ENCODE measurements at regions not wholly inside any gene's neighbourhood (a gene's known extent, or its start where the extent isn't known, plus 50 kb on each side); places are given as distances from the start of the nearest gene placed in this dataset.

DNA sequence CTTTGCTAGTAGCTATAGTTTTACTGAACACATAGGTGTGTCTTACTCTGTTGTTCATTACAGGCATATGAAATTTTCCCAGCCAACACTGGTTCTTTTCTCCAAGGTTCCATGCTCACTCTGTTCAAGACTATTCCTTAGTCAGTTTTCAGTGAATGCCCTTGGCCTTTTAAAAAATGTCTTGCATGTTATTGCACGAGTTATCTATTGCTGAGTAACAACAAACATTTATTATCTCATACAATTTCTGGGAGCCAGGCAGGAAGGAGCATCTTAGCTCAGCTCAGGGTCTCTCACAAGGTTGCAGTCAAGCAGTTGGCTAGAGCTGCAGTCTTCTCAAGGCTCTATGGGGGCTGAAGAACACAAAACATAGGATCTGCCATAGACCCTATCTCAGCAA is 223.5 kb downstream of the BTG1 start:
- no peak for DNase-seq (ENCODE audit: low spot score)

- DNase-seq (ENCODE audit: low spot score) = no peak
These were observed 224.1 kb downstream of the BTG1 start for GRCh38 chr12:91921555-91921954.

DNA sequence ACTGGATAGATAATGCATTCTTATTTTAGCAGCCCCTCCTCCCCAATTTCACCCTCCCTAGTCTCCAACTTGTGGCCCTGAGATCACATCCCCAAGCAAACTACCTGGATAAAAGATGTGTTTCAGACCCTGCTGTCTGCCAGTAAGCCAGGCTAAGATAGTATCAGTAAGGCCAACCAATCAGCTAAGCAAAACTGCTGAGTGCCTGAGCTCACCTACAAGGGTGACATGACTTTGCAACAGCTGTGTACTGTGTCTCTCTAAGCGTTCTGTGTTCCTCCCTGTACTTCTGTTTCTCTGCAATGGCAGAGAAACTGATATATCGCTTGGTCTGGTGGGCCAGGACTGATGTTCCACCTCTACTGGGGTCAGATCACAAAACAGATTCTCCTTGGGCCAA is 224.9 kb downstream of the BTG1 start:
- DNase-seq (ENCODE audit: low spot score) = no peak

GRCh38 chr12:91920276-91920675 is 225.4 kb downstream of the BTG1 start:
- no peak for DNase-seq (ENCODE audit: low spot score)

DNA sequence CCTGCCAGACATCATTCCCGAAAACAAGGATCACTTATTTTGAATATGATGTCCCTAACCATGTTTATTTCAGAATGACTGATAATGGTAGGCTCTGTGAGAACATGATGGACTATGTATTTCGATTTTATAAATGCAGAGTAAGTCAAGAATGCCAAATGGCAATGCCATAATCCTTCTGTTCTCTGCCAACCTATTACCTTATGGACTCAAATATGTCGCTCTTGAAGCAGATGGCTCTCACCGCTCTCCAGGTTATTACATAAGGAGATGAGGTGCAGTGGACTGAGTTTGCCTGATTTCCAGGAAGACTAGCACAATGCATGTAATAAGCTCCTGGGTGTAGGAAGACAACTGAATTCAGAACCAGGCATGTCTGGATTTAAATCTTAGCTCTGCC is 227.2 kb downstream of the BTG1 start:
- no peak for DNase-seq (ENCODE audit: low spot score)

DNA sequence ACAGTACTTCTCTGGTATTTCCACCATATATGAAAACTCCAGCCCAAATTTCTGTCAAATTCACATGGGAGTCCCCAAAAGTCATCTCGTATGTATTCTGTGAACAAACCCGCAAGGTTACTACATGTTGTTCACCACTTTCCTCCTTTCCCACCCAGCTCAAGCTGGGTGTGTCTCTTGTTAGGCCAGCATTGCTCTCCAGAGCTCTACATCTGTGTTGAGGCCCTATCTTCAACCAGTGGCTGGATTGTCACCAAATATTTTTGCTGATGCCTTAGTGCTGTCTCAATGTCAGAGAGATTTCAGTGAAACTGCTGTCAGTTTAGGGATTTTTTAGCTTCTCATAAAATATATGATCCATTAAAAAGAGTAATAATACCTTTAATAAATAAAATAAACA is 230.9 kb downstream of the BTG1 start:
- no peak for DNase-seq (ENCODE audit: low spot score)

- DNase-seq (ENCODE audit: low spot score) = no peak
These were observed 232.0 kb downstream of the BTG1 start for GRCh38 chr12:91913651-91914050.

DNA sequence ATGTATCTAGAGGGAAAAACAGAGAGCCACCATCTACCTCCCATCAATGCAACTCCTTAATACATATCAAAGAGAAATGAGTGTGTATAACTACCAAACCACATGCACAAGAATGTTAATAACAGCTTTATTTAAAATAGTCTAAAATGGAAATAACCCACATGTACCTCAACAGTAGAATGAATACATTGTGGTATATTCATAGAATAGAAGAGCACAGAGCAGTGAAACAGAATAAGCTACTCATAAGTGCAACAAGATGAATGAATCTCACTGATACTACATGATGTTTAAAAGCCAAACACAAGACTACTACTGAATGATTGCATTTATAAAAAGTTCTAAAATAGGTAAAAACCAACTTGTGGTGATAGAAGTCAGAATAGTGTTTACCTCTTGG is 232.5 kb downstream of the BTG1 start:
- DNase-seq (ENCODE audit: low spot score) = no peak

DNA sequence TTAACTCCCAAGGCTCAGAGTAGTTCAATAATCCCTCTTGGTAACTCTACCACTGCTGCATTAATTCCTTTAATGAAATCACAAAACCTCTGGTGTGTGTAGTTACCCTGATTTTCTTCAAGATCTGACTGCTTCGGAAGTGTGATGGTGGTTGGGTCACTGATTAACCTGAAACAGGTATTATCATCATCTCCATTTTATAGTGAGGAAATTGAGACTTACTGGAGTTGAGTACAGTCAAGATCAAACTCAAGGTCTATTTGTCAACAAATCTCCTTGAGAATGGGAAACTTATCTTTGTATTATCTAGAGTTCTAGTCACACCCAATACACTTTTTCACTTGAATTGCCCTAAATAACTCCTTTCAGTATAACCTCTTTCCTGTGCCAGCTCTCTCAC is 233.5 kb downstream of the BTG1 start:
- DNase-seq (ENCODE audit: low spot score) = no peak

DNA sequence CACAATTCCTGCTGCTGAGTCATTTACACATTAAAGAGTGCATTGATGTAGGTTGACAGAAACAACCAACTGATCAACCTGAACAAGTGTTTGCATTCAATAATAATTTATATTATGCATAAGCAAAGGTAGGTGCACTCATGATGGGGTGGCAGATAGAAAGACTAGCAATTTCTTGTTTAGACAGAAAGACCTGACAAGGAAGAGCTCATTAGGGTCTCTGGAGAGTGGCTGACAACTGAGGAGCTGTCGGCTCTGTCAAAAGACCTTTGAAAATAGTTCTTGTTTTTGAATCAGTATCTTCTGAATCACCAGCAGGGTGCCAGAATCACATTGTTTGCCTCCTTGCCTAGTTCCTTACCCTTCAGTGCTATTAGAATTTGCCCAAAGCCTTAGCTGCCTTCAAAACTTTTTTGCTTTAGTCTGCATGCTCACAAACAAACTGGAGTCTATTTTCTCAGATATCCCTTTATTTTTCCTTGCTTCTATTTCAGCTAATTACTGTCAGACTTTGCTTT is 234.7 kb downstream of the BTG1 start:
- DNase-seq (ENCODE audit: low spot score) = no peak

- DNase-seq (ENCODE audit: low spot score) = no peak
These were observed 242.6 kb downstream of the BTG1 start for GRCh38 chr12:91902860-91903683.

DNA sequence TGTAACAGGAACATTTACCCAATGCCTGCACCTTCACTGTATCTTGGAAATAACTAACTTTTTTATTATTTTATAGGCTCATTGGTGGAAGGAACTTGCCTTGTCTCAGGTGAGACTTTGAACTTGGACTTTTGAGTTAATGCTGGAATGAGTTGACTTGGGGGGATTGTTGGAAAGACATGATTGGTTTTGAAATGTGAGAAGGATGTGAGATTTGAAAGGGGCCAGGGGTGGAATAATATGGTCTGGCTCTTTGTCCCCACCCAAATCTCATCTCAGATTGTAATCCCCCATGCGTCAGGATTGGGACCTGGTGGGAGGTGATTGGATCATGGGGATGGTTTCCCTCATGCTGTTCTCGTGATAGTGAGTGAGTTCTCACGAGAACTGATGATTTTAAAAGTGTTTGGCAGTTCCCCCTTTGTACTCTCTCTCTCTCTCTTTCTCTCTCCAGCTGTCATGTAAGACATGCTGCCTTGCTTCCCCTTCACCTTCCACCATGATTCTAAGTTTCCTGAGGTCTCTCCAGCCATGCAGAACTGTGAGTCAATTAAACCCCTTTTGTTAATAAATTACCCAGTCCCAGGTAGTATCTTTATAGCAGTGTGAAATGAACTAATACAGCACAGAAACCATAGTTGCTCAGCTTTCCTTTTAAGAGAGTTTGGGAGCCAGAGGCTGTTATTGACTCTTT is 244.1 kb downstream of the BTG1 start:
- no peak for DNase-seq (ENCODE audit: low spot score)

DNA sequence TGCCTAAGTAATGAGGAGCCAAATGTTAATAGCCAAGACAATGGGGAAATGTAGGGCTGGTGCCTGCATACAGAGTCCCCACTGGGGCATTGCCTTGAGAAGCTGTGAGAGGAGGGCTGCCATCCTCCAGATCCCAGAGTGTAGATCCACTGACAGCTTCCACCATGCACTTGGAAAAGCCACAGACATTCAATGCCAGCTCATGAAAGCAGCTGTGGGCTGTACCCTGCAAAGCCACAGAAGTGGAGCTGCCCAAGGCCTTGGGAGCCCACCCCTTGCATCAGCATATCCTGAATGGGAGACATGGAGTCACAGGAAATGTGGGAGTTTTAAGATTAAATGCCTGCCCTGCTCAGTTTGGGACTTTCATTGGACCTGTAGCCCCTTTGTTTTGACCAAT is 244.7 kb downstream of the BTG1 start:
- no peak for DNase-seq (ENCODE audit: low spot score)

- DNase-seq (ENCODE audit: low spot score) = no peak
These were observed 246.6 kb downstream of the BTG1 start for GRCh38 chr12:91899056-91899455.

DNA sequence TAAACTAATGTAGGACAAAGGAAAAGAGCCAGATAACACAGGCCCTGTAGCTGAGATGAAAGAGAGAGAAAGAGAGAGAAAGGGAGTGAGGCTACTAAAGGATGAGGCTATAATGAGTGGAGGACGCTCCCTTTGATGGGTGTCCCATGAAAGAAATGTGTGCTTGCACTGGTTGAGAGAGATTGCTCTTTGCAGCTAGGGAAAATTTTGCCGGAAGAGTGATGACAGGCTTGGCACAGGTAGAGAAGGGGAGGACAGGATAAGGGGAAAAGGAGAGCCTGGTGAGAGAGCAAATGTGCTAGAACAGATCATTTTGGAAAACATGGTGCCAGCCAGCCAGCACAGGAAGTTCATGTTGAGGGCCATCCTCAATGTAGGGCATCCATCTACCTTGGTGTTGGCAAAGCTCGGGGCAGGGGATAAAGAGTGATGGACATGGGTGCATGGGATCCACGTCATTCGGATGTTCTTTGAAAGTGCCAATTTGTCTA is 248.6 kb downstream of the BTG1 start:
- DNase-seq (ENCODE audit: low spot score) = no peak

DNA sequence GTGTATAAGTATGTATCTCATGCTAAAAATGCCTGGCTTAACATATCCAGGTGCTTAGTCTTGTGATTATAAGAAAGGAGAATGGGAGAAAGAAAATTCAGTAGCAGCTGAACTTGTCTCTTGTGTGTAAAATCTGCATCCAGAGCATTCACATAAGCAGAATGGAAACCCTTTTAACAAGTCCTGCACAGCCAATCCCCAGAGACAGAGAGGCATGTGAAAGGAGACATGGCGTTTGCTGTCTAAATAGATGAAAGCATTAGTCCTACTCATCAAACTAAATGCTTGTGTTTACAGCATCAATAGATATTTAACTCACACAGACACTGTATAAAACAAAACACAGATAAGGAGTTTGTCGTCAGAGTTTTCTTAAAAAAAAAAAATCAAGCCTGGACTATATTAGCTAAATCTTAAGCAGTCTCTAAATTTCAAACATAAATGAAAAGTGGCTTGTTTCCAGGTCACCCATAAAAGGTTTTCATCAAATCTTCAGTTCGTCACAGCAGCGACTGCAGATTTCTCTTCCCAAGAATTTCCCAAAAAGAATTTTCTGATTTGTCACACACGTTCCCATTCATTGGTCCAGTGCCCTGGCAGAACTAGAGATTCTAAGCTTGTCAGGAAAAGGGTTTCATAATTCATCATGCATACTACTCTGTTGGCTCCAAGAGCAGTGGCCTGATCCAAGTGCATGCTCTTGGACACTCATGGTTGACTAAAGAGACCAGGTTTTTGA is 249.2 kb downstream of the BTG1 start:
- no peak for DNase-seq (ENCODE audit: low spot score)

GRCh38 chr12:91894911-91895310 is 250.7 kb downstream of the BTG1 start:
- DNase-seq (ENCODE audit: low spot score) = no peak

DNA sequence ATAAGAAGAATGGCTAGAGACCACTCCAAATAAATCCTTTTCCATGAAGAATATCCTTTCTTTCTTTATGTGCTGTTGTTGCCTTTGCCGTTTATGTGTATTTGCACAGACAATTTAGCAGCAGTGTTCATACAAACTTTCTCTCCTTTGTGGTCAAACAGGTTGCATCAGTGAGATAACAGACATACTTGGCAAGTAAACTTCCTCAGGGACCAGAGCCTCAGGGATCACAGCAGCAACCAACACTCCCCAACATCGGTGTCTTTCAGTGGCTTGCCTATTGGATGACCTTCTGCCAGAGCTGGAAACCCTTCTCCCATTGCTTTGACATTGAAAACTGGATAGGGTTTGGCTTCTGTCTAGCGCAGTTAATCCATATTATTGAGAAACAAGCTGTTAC is 252.2 kb downstream of the BTG1 start:
- DNase-seq (ENCODE audit: low spot score) = no peak

DNA sequence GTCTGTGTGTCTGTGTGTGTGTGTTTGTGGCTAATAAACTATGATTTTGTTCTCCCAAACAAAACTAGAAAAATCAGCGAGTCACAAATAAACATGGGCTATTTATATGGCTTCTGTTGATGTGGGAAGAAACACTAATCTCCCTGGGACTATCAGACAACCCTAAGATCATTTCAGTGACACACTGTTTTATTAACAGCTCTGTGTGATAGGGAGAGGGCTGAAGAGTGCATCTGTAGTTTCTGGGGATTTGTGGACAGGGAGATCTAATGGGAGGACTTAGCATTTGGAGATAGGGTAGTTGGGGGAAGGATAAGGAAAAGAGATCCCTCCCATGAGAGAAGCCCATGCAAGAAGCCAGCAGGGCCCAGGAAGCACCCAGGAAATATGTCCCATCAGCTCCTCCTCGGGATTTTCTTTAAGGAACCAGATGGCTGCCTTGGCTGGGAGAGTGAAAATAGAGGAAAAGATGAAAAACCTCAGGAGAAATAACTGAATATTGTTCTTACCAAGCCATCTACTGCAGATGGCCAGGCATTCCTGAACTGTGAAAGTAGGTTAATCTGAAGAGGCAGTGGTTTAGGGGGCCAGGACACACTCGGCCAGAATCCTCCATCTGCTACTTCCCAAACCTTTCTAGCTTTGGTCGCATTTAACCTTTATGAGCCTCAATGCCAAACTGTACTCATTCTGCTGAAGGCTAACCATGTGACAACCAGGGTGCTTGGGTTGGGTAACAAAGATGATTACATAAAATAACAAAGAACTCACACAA is 253.4 kb downstream of the BTG1 start:
- DNase-seq (ENCODE audit: low spot score) = no peak

DNA sequence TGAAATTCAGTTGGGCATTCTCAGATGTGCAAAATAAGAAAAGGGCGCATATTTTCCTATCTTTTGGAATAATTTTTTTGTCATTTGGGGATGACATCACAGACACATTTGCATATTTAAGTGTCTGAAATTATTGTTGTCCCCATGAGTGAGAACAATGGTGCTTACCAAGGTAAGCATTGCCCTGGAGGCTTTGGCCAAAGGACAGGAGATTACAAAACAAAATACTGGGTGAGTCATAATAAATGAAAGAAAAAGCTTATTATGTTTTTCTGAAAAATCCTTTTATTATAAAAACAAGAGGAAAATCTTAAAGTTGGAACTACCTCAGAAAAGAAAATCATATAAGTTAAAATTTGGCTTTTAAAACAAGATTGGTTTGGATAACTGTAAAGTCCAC is 254.9 kb downstream of the BTG1 start:
- no peak for DNase-seq (ENCODE audit: low spot score)

- DNase-seq (ENCODE audit: low spot score) = no peak
These were observed 255.7 kb downstream of the BTG1 start for GRCh38 chr12:91889910-91890309.

DNA sequence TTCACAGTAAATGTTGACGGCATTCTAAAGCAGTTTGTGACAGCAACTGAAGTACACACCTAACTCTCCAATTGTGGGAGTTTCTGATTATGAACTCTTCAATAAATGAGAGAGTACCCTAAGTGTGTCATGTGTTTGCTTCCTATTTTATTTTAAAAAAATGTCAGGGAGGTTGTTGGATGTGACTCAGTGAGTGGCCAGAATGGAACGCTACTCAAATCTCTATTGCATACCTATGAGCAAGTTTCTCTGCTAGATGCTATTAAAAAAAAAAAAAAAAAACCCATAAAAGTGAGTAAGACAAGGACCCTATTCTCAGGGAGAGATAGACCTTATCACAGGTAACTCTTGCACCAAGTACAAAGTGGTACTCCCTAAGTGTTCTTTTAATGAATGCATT is 256.6 kb downstream of the BTG1 start:
- DNase-seq (ENCODE audit: low spot score) = no peak
